ENCODE measurements at regions not wholly inside any gene's neighbourhood (a gene's known extent, or its start where the extent isn't known, plus 50 kb on each side); places are given as distances from the start of the nearest gene placed in this dataset.

DNA sequence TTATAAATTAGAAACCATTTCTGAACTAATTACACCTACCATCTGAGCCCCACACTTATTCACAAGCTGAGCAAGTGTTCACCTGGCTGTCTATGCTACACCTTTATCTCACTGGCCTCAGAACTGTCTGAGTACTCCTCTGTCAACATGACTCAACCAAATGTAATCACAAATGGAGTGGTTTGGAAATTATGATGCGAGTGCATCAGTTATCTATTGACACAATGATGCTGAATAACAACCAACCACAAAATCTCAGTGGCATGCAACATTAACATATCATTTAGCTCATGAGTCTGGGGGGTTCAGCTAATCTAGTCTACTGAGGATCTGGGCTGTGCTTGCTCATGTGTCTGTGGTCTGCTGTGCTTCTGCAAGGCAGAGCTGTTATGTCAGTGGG lies 184.2 kb upstream of the NXPH2 start:
- FAIRE-seq (peak; percentile 91), DNase-seq (ENCODE audit: low read depth, low spot score) (no peak)
- Histone ChIP-seq H3K4me2 (ENCODE audit: control insufficient read depth, extremely low read depth, insufficient read depth, low read depth, low read length) (no peak overlapping the region), H3K9ac (ENCODE audit: control insufficient read depth, extremely low read depth, insufficient read depth, low read length) (no peak overlapping the region), H3K4me3 (ENCODE audit: control insufficient read depth in 2 of 3, extremely low read depth in 1 of 3, insufficient read depth in 2 of 3, low read depth in 1 of 3, low read length in 3 of 3) (no peak overlapping the region), H3K4me1 (ENCODE audit: control insufficient read depth, extremely low read depth, insufficient read depth, low read length) (no peaks in the 10 kb centered on the region), H3K79me2 (ENCODE audit: control insufficient read depth, insufficient read depth, low read length) (no peaks in the 10 kb centered on the region), H3K27me3 (ENCODE audit: control insufficient read depth, extremely low read depth, insufficient read depth, low read length) (no peaks in the 10 kb centered on the region), H4K20me1 (ENCODE audit: control insufficient read depth, extremely low read depth, insufficient read depth, low read length) (no peaks in the 10 kb centered on the region), H2AFZ (ENCODE audit: control insufficient read depth, low read length) (no peak overlapping the region), H3K9me1 (ENCODE audit: control insufficient read depth, extremely low read depth, insufficient read depth, low read length) (no peaks in the 10 kb centered on the region), H3K9me3 (ENCODE audit: control insufficient read depth, low read depth, low read length) (no peaks in the 10 kb centered on the region), H3K36me3 (ENCODE audit: control insufficient read depth in 2 of 2, extremely low read depth in 1 of 2, insufficient read depth in 2 of 2, low read length in 2 of 2) (no peaks in the 10 kb centered on the region), H3K27ac (ENCODE audit: control insufficient read depth, insufficient read depth, low read length) (no peak overlapping the region)
- dilution Hi-C loops (cut with MboI; ENCODE audit: extremely low pct_ligation_motif_present, low sequenced_read_pairs) = no loop called here
- TF ChIP-seq EZH2 (IDR thresholded peaks at IDR 0.05; ENCODE audit: low read length) = no peak
- TF ChIP-seq, protein P1, sequence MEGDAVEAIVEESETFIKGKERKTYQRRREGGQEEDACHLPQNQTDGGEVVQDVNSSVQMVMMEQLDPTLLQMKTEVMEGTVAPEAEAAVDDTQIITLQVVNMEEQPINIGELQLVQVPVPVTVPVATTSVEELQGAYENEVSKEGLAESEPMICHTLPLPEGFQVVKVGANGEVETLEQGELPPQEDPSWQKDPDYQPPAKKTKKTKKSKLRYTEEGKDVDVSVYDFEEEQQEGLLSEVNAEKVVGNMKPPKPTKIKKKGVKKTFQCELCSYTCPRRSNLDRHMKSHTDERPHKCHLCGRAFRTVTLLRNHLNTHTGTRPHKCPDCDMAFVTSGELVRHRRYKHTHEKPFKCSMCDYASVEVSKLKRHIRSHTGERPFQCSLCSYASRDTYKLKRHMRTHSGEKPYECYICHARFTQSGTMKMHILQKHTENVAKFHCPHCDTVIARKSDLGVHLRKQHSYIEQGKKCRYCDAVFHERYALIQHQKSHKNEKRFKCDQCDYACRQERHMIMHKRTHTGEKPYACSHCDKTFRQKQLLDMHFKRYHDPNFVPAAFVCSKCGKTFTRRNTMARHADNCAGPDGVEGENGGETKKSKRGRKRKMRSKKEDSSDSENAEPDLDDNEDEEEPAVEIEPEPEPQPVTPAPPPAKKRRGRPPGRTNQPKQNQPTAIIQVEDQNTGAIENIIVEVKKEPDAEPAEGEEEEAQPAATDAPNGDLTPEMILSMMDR (optimal IDR thresholded peaks at IDR 0.05 in 1 of 3, IDR thresholded peaks at IDR 0.05 in 1 of 3, conservative IDR thresholded peaks at IDR 0.05 in 1 of 3; ENCODE audit: extremely low read depth in 1 of 3, insufficient read depth in 2 of 3, low read length in 3 of 3) = no peak

DNA sequence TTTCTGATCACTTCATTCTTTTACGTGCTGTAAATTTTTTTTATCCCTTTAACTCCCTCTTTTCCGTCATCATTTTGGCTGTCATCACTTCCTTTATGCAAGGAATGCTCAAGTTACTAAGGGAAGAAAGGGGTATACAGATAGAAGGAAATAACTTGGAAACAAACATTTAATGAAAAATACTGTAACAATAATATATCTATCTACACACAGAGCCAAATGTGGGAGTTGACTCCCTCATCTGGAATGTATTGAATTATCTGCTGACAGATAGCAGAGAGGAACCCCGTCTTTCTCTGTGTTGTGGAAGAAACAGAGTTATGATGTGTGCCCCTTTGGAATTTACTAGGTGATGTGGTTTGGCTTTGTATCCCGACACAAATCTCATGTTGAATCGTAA lies 182.5 kb upstream of the NXPH2 start:
- TF ChIP-seq, protein P1 (optimal IDR thresholded peaks at IDR 0.05 in 1 of 3, IDR thresholded peaks at IDR 0.05 in 1 of 3, conservative IDR thresholded peaks at IDR 0.05 in 1 of 3; ENCODE audit: extremely low read depth in 1 of 3, insufficient read depth in 2 of 3, low read length in 3 of 3) = no peak
- Histone ChIP-seq H3K9me3 (ENCODE audit: control insufficient read depth, low read depth, low read length) (no peaks in the 10 kb centered on the region), H3K27me3 (ENCODE audit: control insufficient read depth, extremely low read depth, insufficient read depth, low read length) (no peaks in the 10 kb centered on the region), H3K27ac (ENCODE audit: control insufficient read depth, insufficient read depth, low read length) (no peak overlapping the region), H3K9ac (ENCODE audit: control insufficient read depth, extremely low read depth, insufficient read depth, low read length) (no peak overlapping the region), H2AFZ (ENCODE audit: control insufficient read depth, low read length) (no peak overlapping the region), H3K4me2 (ENCODE audit: control insufficient read depth, extremely low read depth, insufficient read depth, low read depth, low read length) (no peak overlapping the region), H3K9me1 (ENCODE audit: control insufficient read depth, extremely low read depth, insufficient read depth, low read length) (no peaks in the 10 kb centered on the region), H3K4me3 (ENCODE audit: control insufficient read depth in 2 of 3, extremely low read depth in 1 of 3, insufficient read depth in 2 of 3, low read depth in 1 of 3, low read length in 3 of 3) (no peak overlapping the region), H4K20me1 (ENCODE audit: control insufficient read depth, extremely low read depth, insufficient read depth, low read length) (no peaks in the 10 kb centered on the region), H3K4me1 (ENCODE audit: control insufficient read depth, extremely low read depth, insufficient read depth, low read length) (no peaks in the 10 kb centered on the region), H3K36me3 (ENCODE audit: control insufficient read depth in 2 of 2, extremely low read depth in 1 of 2, insufficient read depth in 2 of 2, low read length in 2 of 2) (no peaks in the 10 kb centered on the region), H3K79me2 (ENCODE audit: control insufficient read depth, insufficient read depth, low read length) (no peaks in the 10 kb centered on the region)
- no peak for DNase-seq (ENCODE audit: low read depth, low spot score)
- no peak for FAIRE-seq
- dilution Hi-C loops (cut with MboI; ENCODE audit: extremely low pct_ligation_motif_present, low sequenced_read_pairs) = no loop called here
